Astrocyte (in vitro differentiated cells and primary cell): ENCODE measurements at regions not wholly inside any gene's neighbourhood (a gene's known extent, or its start where the extent isn't known, plus 50 kb on each side); places are given as distances from the start of the nearest gene placed in this dataset.

Experiments
- DNase-seq: peaks from one replicate; pipeline ENCODE4 v3.0.0-alpha.2; 2010; ENCODE audit warnings: low read depth
- FAIRE-seq: peaks from 2 replicates; lab custom pipeline; 2011; peaks lifted over from hg19 to GRCh38; lab: Jason Lieb, UNC
- H2AFZ ChIP-seq: 2 replicates; pipeline ENCODE4 v1.6.0; 2012; ENCODE audit warnings: low read depth, low read length, inconsistent platforms
- H3K27ac ChIP-seq: 2 replicates; pipeline ENCODE4 v1.5.1; 2011; ENCODE audit warnings: low read depth, low read length, inconsistent platforms
- H3K27me3 ChIP-seq: 2 replicates; pipeline ENCODE4 v1.6.0; 2011; ENCODE audit warnings: low read length, inconsistent platforms; ENCODE audit not compliant: insufficient read depth
- H3K36me3 ChIP-seq: 2 replicates; pipeline ENCODE4 v1.5.1; 2011; ENCODE audit warnings: low read length, inconsistent platforms; ENCODE audit not compliant: insufficient read depth
- H3K4me1 ChIP-seq: 2 replicates; pipeline ENCODE4 v1.5.1; 2011; ENCODE audit warnings: low read length, inconsistent platforms; ENCODE audit not compliant: insufficient read depth
- H3K4me2 ChIP-seq: 2 replicates; pipeline ENCODE4 v1.6.0; 2012; ENCODE audit warnings: low read length, inconsistent platforms
- H3K4me3 ChIP-seq: 2 replicates; pipeline ENCODE4 v1.5.1; 2011; ENCODE audit warnings: low read depth, mild to moderate bottlenecking, low read length, inconsistent platforms; ENCODE audit not compliant: insufficient read depth
- H3K79me2 ChIP-seq: 2 replicates; pipeline ENCODE4 v1.6.0; 2012; ENCODE audit warnings: mild to moderate bottlenecking, low read length, inconsistent platforms; ENCODE audit not compliant: insufficient read depth
- H3K9ac ChIP-seq: 2 replicates; pipeline ENCODE4 v1.6.0; 2012; ENCODE audit warnings: mild to moderate bottlenecking, low read length, inconsistent platforms
- H3K9me3 ChIP-seq: 2 replicates; pipeline ENCODE4 v1.5.1; 2012; ENCODE audit warnings: low read depth, mild to moderate bottlenecking, low read length, inconsistent platforms; ENCODE audit not compliant: insufficient read depth
- H4K20me1 ChIP-seq: 2 replicates; pipeline ENCODE4 v1.6.0; 2012; ENCODE audit warnings: low read length, inconsistent platforms; ENCODE audit not compliant: insufficient read depth
- H3K27ac Mint-ChIP-seq: one replicate; pipeline ENCODE4 v1.8.0; 2021; ENCODE audit warnings: mild to moderate bottlenecking, mixed read lengths; ENCODE audit not compliant: unreplicated experiment
- H3K27me3 Mint-ChIP-seq: one replicate; pipeline ENCODE4 v1.8.0; 2021; ENCODE audit warnings: low read depth, mixed read lengths; ENCODE audit not compliant: unreplicated experiment
- H3K36me3 Mint-ChIP-seq: one replicate; pipeline ENCODE4 v1.8.0; 2021; ENCODE audit warnings: low read depth, mixed read lengths; ENCODE audit not compliant: unreplicated experiment
- H3K4me1 Mint-ChIP-seq: one replicate; pipeline ENCODE4 v1.8.0; 2021; ENCODE audit warnings: low read depth, mixed read lengths; ENCODE audit not compliant: unreplicated experiment
- H3K4me3 Mint-ChIP-seq: one replicate; pipeline ENCODE4 v1.8.0; 2021; ENCODE audit warnings: mild to moderate bottlenecking, moderate library complexity, mixed read lengths; ENCODE audit not compliant: unreplicated experiment
- H3K9me3 Mint-ChIP-seq: one replicate; pipeline ENCODE4 v1.8.0; 2021; ENCODE audit warnings: mild to moderate bottlenecking, mixed read lengths; ENCODE audit not compliant: unreplicated experiment
- CTCF ChIP-seq: IDR thresholded peaks from 2 replicates; pipeline ENCODE4 v1.5.1; 2011; ENCODE audit warnings: low read depth, mild to moderate bottlenecking, inconsistent platforms, low read length, moderate library complexity; ENCODE audit not compliant: insufficient read depth
- EZH2 ChIP-seq: IDR thresholded peaks from 2 replicates; pipeline ENCODE4 v1.6.1; 2012; ENCODE audit warnings: mild to moderate bottlenecking, low read length, inconsistent platforms; ENCODE audit not compliant: insufficient read depth

DNA sequence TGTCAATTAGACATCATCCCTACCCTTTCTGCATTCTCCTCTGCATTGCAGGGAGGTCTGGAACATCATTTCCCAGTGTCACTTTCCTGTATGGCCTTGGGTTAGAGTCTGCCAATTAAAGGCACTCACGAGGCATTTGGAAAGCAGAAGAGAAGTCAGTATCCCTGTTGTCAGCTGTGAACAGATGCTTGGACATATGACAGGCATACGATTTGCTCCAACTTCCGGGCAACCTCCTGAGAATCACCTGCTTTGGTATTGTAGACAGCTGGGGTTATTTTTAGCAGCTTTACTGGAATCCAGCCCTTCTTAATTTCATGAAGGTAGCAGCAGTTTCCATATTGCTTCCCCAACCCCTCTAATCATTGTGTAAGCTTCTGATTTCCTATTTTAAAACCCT lies 88.7 kb upstream of the DHRS4 start:
- Histone ChIP-seq H3K4me1 (no peaks in the 10 kb centered on the region), H3K9ac (no peak overlapping the region), H3K27ac (no peak overlapping the region), H4K20me1 (no peaks in the 10 kb centered on the region), H3K36me3 (no peaks in the 10 kb centered on the region), H3K4me2 (no peak overlapping the region), H3K27me3 (no peaks in the 10 kb centered on the region), H2AFZ (no peak overlapping the region), H3K4me3 (no peak overlapping the region), H3K79me2 (no peaks in the 10 kb centered on the region), H3K9me3 (no peaks in the 10 kb centered on the region)
- no peak overlapping the region for H3K27ac Mint-ChIP-seq
- peaks cover 9% of the 10 kb centered on the region for H3K27me3 Mint-ChIP-seq
- peaks cover 4% of the 10 kb centered on the region for H3K4me1 Mint-ChIP-seq
- no peak overlapping the region for H3K4me3 Mint-ChIP-seq
- no peaks in the 10 kb centered on the region for H3K9me3 Mint-ChIP-seq
- no peaks in the 10 kb centered on the region for H3K36me3 Mint-ChIP-seq
- DNase-seq: no peak
- TF ChIP-seq EZH2 (no peak), CTCF (no peak)
- no peak for FAIRE-seq

DNA sequence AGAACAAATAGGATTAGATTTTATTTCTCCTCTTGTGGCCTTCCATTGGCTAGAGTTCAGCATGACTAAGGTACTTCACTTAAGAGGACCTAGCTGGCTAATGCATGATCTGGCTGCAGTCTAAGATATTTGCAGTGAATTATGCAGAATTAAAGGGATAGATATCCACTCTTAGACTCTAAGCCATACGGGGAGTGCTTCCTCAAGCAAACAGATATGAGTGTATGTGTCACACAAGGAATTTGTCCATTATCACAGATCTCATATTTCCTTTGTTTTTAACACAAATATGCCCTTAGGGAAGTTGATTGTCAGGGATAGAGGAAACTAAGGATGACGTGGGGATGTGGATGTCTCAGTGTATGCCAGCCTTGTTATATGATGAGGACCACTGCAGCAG lies 88.1 kb upstream of the DHRS4 start:
- no peaks in the 10 kb centered on the region for H3K79me2 ChIP-seq
- DNase-seq (peak; percentile 6), FAIRE-seq (no peak)
- no peak overlapping the region for H3K4me3 Mint-ChIP-seq
- no peaks in the 10 kb centered on the region for H3K27me3 ChIP-seq
- H3K27ac Mint-ChIP-seq: no peak overlapping the region
- H3K27ac ChIP-seq: no peak overlapping the region
- no peaks in the 10 kb centered on the region for H3K9me3 Mint-ChIP-seq
- H2AFZ ChIP-seq: no peak overlapping the region
- no peak overlapping the region for H3K9ac ChIP-seq
- no peak overlapping the region for H3K4me2 ChIP-seq
- peaks cover 12% of the 10 kb centered on the region for H3K27me3 Mint-ChIP-seq
- H3K4me1 Mint-ChIP-seq: peaks cover 4% of the 10 kb centered on the region
- no peaks in the 10 kb centered on the region for H3K4me1 ChIP-seq
- no peaks in the 10 kb centered on the region for H3K36me3 Mint-ChIP-seq
- no peaks in the 10 kb centered on the region for H3K9me3 ChIP-seq
- no peaks in the 10 kb centered on the region for H3K36me3 ChIP-seq
- H3K4me3 ChIP-seq: no peak overlapping the region
- TF ChIP-seq CTCF: no peak
- no peak for TF ChIP-seq EZH2
- H4K20me1 ChIP-seq: no peaks in the 10 kb centered on the region

GRCh38 chr14:23866269-23866668 lies 87.3 kb upstream of the DHRS4 start:
- Mint-ChIP-seq H3K27ac (no peak overlapping the region), H3K36me3 (no peaks in the 10 kb centered on the region), H3K27me3 (peaks cover 12% of the 10 kb centered on the region), H3K9me3 (no peaks in the 10 kb centered on the region), H3K4me3 (no peak overlapping the region), H3K4me1 (peaks cover 4% of the 10 kb centered on the region)
- Histone ChIP-seq H3K9me3 (no peaks in the 10 kb centered on the region), H3K4me3 (no peak overlapping the region), H3K9ac (no peak overlapping the region), H3K79me2 (no peaks in the 10 kb centered on the region), H2AFZ (no peak overlapping the region), H4K20me1 (no peaks in the 10 kb centered on the region), H3K4me1 (no peaks in the 10 kb centered on the region), H3K27me3 (no peaks in the 10 kb centered on the region), H3K27ac (no peak overlapping the region), H3K4me2 (no peak overlapping the region), H3K36me3 (no peaks in the 10 kb centered on the region)
- DNase-seq (no peak), FAIRE-seq (no peak)
- TF ChIP-seq CTCF (no peak), EZH2 (no peak)
